H9 (cell line): ENCODE measurements at regions not wholly inside any gene's neighbourhood (a gene's known extent, or its start where the extent isn't known, plus 50 kb on each side); places are given as distances from the start of the nearest gene placed in this dataset.
"Not testable (repeated sequence)": the region's sequence is repeated elsewhere in the genome, so short reads cannot be mapped to it uniquely, and the experiment has no call there.

ENCODE experiments used
- DNase-seq: peaks from one replicate; pipeline ENCODE4 v3.0.0-alpha.2; 2017
- H2AFZ ChIP-seq: one replicate; pipeline ENCODE4 v1.6.1; 2013; ENCODE audit warnings: mild to moderate bottlenecking, low read length, control low read depth, moderate library complexity
- H2AK5ac ChIP-seq: 2 replicates; pipeline ENCODE4 v1.6.1; 2013; ENCODE audit warnings: low read length, control low read depth, mixed read lengths; ENCODE audit not compliant: insufficient read length
- H2BK120ac ChIP-seq: one replicate; pipeline ENCODE4 v1.6.1; 2013; ENCODE audit warnings: low read depth, mild to moderate bottlenecking, low read length, control low read depth, inconsistent platforms; ENCODE audit not compliant: poor library complexity, severe bottlenecking
- H2BK12ac ChIP-seq: 2 replicates; pipeline ENCODE4 v1.6.1; 2013; ENCODE audit warnings: low read length, control low read depth, mixed read lengths, low read depth; ENCODE audit not compliant: insufficient read length
- H2BK15ac ChIP-seq: 2 replicates; pipeline ENCODE4 v1.6.1; 2013; ENCODE audit warnings: low read depth, low read length, control low read depth
- H2BK20ac ChIP-seq: one replicate; pipeline ENCODE4 v1.6.1; 2013; ENCODE audit warnings: low read depth, mild to moderate bottlenecking, low read length, control low read depth, inconsistent platforms; ENCODE audit not compliant: poor library complexity, severe bottlenecking
- H2BK5ac ChIP-seq: 2 replicates; pipeline ENCODE4 v1.6.1; 2013; ENCODE audit warnings: low read length, control low read depth, mixed read lengths; ENCODE audit not compliant: insufficient read length
- H3K14ac ChIP-seq: 2 replicates; pipeline ENCODE4 v1.6.1; 2013; ENCODE audit warnings: low read length, control low read depth; ENCODE audit not compliant: insufficient read depth
- H3K18ac ChIP-seq: 2 replicates; pipeline ENCODE4 v1.6.1; 2013; ENCODE audit warnings: low read depth, mild to moderate bottlenecking, mixed read lengths, low read length, control low read depth; ENCODE audit not compliant: insufficient read length
- H3K23ac ChIP-seq: 2 replicates; pipeline ENCODE4 v1.6.1; 2013; ENCODE audit warnings: low read length, control low read depth, mixed read lengths, low read depth; ENCODE audit not compliant: insufficient read length
- H3K23me2 ChIP-seq: 2 replicates; pipeline ENCODE4 v1.6.1; 2013; ENCODE audit warnings: low read depth, mild to moderate bottlenecking, mixed read lengths, low read length, control low read depth; ENCODE audit not compliant: insufficient read length, poor library complexity, severe bottlenecking
- H3K27ac ChIP-seq: 2 replicates; pipeline ENCODE4 v1.5.1; 2013; ENCODE audit warnings: low read length, control low read depth, mixed read lengths, low read depth; ENCODE audit not compliant: insufficient read length
- H3K27me3 ChIP-seq: 2 replicates; pipeline ENCODE4 v1.6.1; 2013; ENCODE audit warnings: low read length, control low read depth, inconsistent platforms; ENCODE audit not compliant: insufficient read depth
- H3K4ac ChIP-seq: 2 replicates; pipeline ENCODE4 v1.6.1; 2013; ENCODE audit warnings: low read depth, mild to moderate bottlenecking, control low read depth, inconsistent platforms, low read length, moderate library complexity
- H3K4me1 ChIP-seq: 2 replicates; pipeline ENCODE4 v1.6.1; 2013; ENCODE audit warnings: low read length, control low read depth, inconsistent platforms; ENCODE audit not compliant: insufficient read depth
- H3K4me2 ChIP-seq: 2 replicates; pipeline ENCODE4 v1.6.1; 2013; ENCODE audit warnings: low read length, control low read depth, mixed read lengths; ENCODE audit not compliant: insufficient read length, insufficient read depth
- H3K56ac ChIP-seq: 2 replicates; pipeline ENCODE4 v1.6.1; 2013; ENCODE audit warnings: low read depth, mild to moderate bottlenecking, mixed read lengths, low read length, control low read depth; ENCODE audit not compliant: insufficient read length
- H3K79me1 ChIP-seq: 2 replicates; pipeline ENCODE4 v1.6.1; 2013; ENCODE audit warnings: low read depth, mild to moderate bottlenecking, moderate library complexity, low read length, control low read depth, inconsistent platforms; ENCODE audit not compliant: insufficient read depth, poor library complexity, severe bottlenecking
- H3K79me2 ChIP-seq: 2 replicates; pipeline ENCODE4 v1.6.1; 2013; ENCODE audit warnings: low read length, control low read depth, inconsistent platforms; ENCODE audit not compliant: insufficient read depth
- H3K9ac ChIP-seq: 2 replicates; pipeline ENCODE4 v1.6.1; 2013; ENCODE audit warnings: low read length, control low read depth, mixed read lengths; ENCODE audit not compliant: insufficient read length; ENCODE audit errors: extremely low read depth
- H3K9me3 ChIP-seq: one replicate; pipeline ENCODE4 v1.6.1; 2013; ENCODE audit warnings: low read depth, low read length, inconsistent platforms; ENCODE audit not compliant: control insufficient read depth
- H3T11ph ChIP-seq: one replicate; pipeline ENCODE4 v1.6.1; 2013; ENCODE audit warnings: mild to moderate bottlenecking, low read length, control low read depth, inconsistent platforms
- H4K20me1 ChIP-seq: one replicate; pipeline ENCODE4 v1.6.1; 2013; ENCODE audit not compliant: control insufficient read depth, insufficient read length, insufficient read depth
- H4K5ac ChIP-seq: 2 replicates; pipeline ENCODE4 v1.6.1; 2013; ENCODE audit warnings: low read depth, mild to moderate bottlenecking, mixed read lengths, low read length, control low read depth; ENCODE audit not compliant: insufficient read length
- H4K8ac ChIP-seq: replicated peaks from 2 replicates; pipeline ENCODE4 v1.6.1; 2013; ENCODE audit warnings: low read length, control low read depth, mixed read lengths, low read depth; ENCODE audit not compliant: insufficient read length
- H4K91ac ChIP-seq: 2 replicates; pipeline ENCODE4 v1.6.1; 2013; ENCODE audit warnings: low read depth, mild to moderate bottlenecking, moderate library complexity, mixed read lengths, low read length, control low read depth; ENCODE audit not compliant: insufficient read length
- H3K27ac Mint-ChIP-seq, 3 experiments: 2 replicates in 2 of 3; 3 replicates in 1 of 3; pipeline ENCODE4 v1.8.0; 2020 to 2021; ENCODE audit warnings: mixed read lengths in 3 of 3, mild to moderate bottlenecking in 1 of 3, moderate library complexity in 1 of 3
- H3K27me3 Mint-ChIP-seq: 2 replicates; pipeline ENCODE4 v1.8.0; 2021; ENCODE audit warnings: low read depth, mild to moderate bottlenecking, moderate library complexity, mixed read lengths
- H3K36me3 Mint-ChIP-seq, 3 experiments: 2 replicates in 2 of 3; 3 replicates in 1 of 3; pipeline ENCODE4 v1.8.0; 2020 to 2021; ENCODE audit warnings: low read depth in 3 of 3, mixed read lengths in 3 of 3; ENCODE audit not compliant: insufficient read depth in 1 of 3
- H3K4me1 Mint-ChIP-seq, 2 experiments: 2 replicates each; pipeline ENCODE4 v1.8.0; 2020; ENCODE audit warnings: mixed read lengths in 2 of 2
- H3K4me3 Mint-ChIP-seq, 2 experiments: 2 replicates in 1 of 2; 3 replicates in 1 of 2; pipeline ENCODE4 v1.8.0; 2020 to 2021; ENCODE audit warnings: mild to moderate bottlenecking in 2 of 2, mixed read lengths in 2 of 2, moderate library complexity in 1 of 2
- H3K9me3 Mint-ChIP-seq, 2 experiments: 2 replicates in 1 of 2; 3 replicates in 1 of 2; pipeline ENCODE4 v1.8.0; 2020; ENCODE audit warnings: mild to moderate bottlenecking in 2 of 2, mixed read lengths in 2 of 2, moderate library complexity in 1 of 2
- WGBS: extraction: QIAGEN DNeasy Blood & Tissue Kit; methylation state at CpG from one replicate; pipeline ENCODE4 v1.1.7; 2013; ENCODE audit warnings: missing lambda C conversion rate, low lambda C conversion rate, mixed read lengths; ENCODE audit not compliant: insufficient read length; ENCODE audit errors: extremely low coverage; 5-methylcytosine and 5-hydroxymethylcytosine counted together

- no CpG with 5 or more reads among the region's 2 CpGs for WGBS
- H2BK20ac ChIP-seq, H3K4me2 ChIP-seq, H4K91ac ChIP-seq, H3K18ac ChIP-seq, H3K23ac ChIP-seq, H3K27ac Mint-ChIP-seq, H4K8ac ChIP-seq, H2AFZ ChIP-seq, H3K79me2 ChIP-seq, H3K79me1 ChIP-seq, H3K36me3 Mint-ChIP-seq, H4K5ac ChIP-seq, H3K4ac ChIP-seq, DNase-seq, H2AK5ac ChIP-seq, H3K9me3 Mint-ChIP-seq, H2BK120ac ChIP-seq, H3K23me2 ChIP-seq, H3K27me3 Mint-ChIP-seq, H2BK12ac ChIP-seq, H3K27ac ChIP-seq, H4K20me1 ChIP-seq, H3K14ac ChIP-seq, H2BK5ac ChIP-seq, H3K27me3 ChIP-seq, H3T11ph ChIP-seq, H3K56ac ChIP-seq, H3K4me1 ChIP-seq, H3K4me1 Mint-ChIP-seq, H2BK15ac ChIP-seq, H3K9ac ChIP-seq, H3K4me3 Mint-ChIP-seq, H3K9me3 ChIP-seq: not testable (repeated sequence)
Measured at GRCh38 chr1:206310948-206311347, 107.6 kb downstream of the SRGAP2 start.

DNA sequence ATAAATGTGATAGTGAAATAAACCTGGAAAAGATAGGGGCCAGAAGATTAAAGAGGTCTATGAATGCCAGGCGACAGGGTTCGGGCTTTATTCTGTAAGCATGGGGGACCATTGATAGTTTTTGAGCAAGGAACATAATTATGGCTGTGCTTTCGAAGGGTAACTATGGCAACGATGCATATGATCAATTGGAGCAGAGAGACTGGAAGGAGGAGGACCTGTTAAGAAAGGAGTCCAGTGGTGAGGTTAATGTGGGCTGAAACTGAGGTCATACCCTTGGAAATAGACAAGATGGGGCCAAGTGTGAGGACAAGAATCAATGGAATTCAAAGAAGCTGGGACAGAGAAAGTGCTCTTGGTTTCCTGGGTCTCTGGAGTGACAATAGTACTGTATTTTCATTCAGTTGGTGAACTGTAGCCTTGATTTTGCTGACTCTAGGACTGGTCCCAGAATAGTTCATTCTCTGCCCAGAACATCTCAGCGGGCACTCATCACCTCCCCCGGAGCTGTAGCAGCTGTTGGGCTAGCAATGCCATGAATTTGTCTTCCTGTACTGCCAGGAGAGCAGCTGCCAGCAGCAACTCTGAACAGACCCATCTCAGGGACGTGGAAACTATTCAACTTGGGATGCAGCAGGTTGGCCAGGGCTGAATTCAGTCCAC is 108.4 kb downstream of the SRGAP2 start:
- not testable (repeated sequence) for H3K9ac ChIP-seq, H2BK12ac ChIP-seq, H3K79me1 ChIP-seq, H3K18ac ChIP-seq, H3K27ac ChIP-seq, H3K79me2 ChIP-seq, H3K23me2 ChIP-seq, H4K20me1 ChIP-seq, H4K8ac ChIP-seq, H3K23ac ChIP-seq, H3K36me3 Mint-ChIP-seq, H3K27me3 ChIP-seq, H3K4me2 ChIP-seq, DNase-seq, H3K27ac Mint-ChIP-seq, H3K27me3 Mint-ChIP-seq, H2AK5ac ChIP-seq, H3K9me3 Mint-ChIP-seq, H3K4me1 ChIP-seq, H3K9me3 ChIP-seq, H3K14ac ChIP-seq, H4K91ac ChIP-seq, H2AFZ ChIP-seq, H2BK5ac ChIP-seq, H3K4ac ChIP-seq, H2BK120ac ChIP-seq, H3K4me3 Mint-ChIP-seq, H3K4me1 Mint-ChIP-seq, H3T11ph ChIP-seq, H2BK15ac ChIP-seq, H2BK20ac ChIP-seq, H3K56ac ChIP-seq, H4K5ac ChIP-seq
- no CpG with 5 or more reads among the region's 7 CpGs for WGBS
